CD4-positive, CD25-positive, alpha-beta regulatory T cell (primary cell): ENCODE measurements at regions not wholly inside any gene's neighbourhood (a gene's known extent, or its start where the extent isn't known, plus 50 kb on each side); places are given as distances from the start of the nearest gene placed in this dataset.

Source experiments
- ATAC-seq, 2 donors: fragments of 150-1000 bp; cut with Tn5 transposase; one replicate each; pipeline ENCODE4 v1.10.0; 2021; ENCODE audit warnings: low read depth in 2 of 2, moderate number of reproducible peaks in 2 of 2, moderate library complexity in 1 of 2
- DNase-seq, 3 donors: peaks; one replicate each; pipeline versions ENCODE4 v3.0.0 to v3.0.0-alpha.2; 2012 to 2022; ENCODE audit warnings: mixed read lengths in 1 of 3
- H3K27ac ChIP-seq: one replicate; pipeline ENCODE4 v1.7.0; 2013; ENCODE audit warnings: mild to moderate bottlenecking, low read length; ENCODE audit not compliant: insufficient read depth, poor library complexity, severe bottlenecking
- H3K27me3 ChIP-seq: one replicate; pipeline ENCODE4 v1.7.0; 2013; ENCODE audit warnings: low read length; ENCODE audit not compliant: control insufficient read depth, insufficient read depth
- H3K36me3 ChIP-seq: one replicate; pipeline ENCODE4 v1.7.0; 2013; ENCODE audit warnings: mild to moderate bottlenecking, low read length, moderate library complexity; ENCODE audit not compliant: control insufficient read depth, insufficient read depth
- H3K4me1 ChIP-seq: 2 replicates; pipeline ENCODE4 v1.7.0; 2013; ENCODE audit warnings: mild to moderate bottlenecking, low read length; ENCODE audit not compliant: insufficient read depth, control insufficient read depth, poor library complexity, severe bottlenecking
- H3K4me3 ChIP-seq: one replicate; pipeline ENCODE4 v1.7.0; 2013; ENCODE audit warnings: low read depth, mild to moderate bottlenecking, low read length, moderate library complexity
- H3K9me3 ChIP-seq, 2 experiments: 1 replicate in 1 of 2; 2 replicates in 1 of 2; pipeline ENCODE4 v1.7.0; 2013; ENCODE audit warnings: low read length in 2 of 2, mild to moderate bottlenecking in 1 of 2, moderate library complexity in 1 of 2; ENCODE audit not compliant: control insufficient read depth in 2 of 2
- H3K27ac Mint-ChIP-seq, 3 donors: one replicate each; pipeline ENCODE4 v1.8.0; 2020 to 2022; ENCODE audit warnings: mild to moderate bottlenecking in 3 of 3, mixed read lengths in 3 of 3, moderate library complexity in 2 of 3
- H3K27me3 Mint-ChIP-seq: one replicate; pipeline ENCODE4 v1.8.0; 2022; ENCODE audit warnings: mild to moderate bottlenecking, mixed read lengths
- H3K36me3 Mint-ChIP-seq: one replicate; pipeline ENCODE4 v1.8.0; 2020; ENCODE audit warnings: mixed read lengths
- H3K4me1 Mint-ChIP-seq, 4 donors: one replicate each; pipeline ENCODE4 v1.8.0; 2020 to 2022; ENCODE audit warnings: mixed read lengths in 4 of 4, mild to moderate bottlenecking in 1 of 4
- H3K4me3 Mint-ChIP-seq, 4 donors: one replicate each; pipeline ENCODE4 v1.8.0; 2020 to 2022; ENCODE audit warnings: mild to moderate bottlenecking in 4 of 4, mixed read lengths in 4 of 4, moderate library complexity in 3 of 4
- H3K9me3 Mint-ChIP-seq, 7 donors: one replicate each; pipeline ENCODE4 v1.8.0; 2020 to 2022; ENCODE audit warnings: mixed read lengths in 7 of 7, mild to moderate bottlenecking in 3 of 7, moderate library complexity in 2 of 7

DNA sequence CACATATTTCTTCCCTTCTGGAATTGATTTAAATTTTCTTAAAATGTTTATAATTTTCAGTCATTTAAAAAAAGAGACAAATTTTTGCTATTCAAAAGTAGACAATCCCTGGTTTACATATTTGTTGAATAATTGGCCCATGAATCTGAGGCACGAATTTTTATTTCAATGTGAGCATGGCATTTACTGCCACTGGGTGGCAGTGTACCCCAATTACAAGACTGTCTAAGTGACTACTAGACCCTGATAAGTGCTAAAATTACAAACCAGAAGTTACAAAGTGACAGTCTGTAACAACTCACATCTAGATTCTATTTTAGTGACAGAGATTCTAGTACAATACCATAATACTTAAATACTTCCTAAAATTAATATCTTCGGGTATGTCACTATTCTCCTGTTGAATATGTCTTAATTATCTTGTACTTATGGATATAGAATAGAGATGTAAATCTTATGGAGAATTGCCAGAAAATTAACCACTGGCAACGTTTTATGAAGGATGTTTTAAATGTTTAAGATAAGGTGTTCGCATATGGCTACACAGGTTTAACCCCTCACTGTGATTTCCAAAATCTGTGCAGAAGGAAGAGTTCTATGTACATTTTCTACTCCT lies 235.8 kb downstream of the MAP2K4 start:
- H3K27ac Mint-ChIP-seq, result no peak overlapping the region
- no peaks in the 10 kb centered on the region for H3K4me1 Mint-ChIP-seq
- H3K36me3 Mint-ChIP-seq, result no peaks in the 10 kb centered on the region
- H3K4me3 Mint-ChIP-seq, result no peak overlapping the region
- H3K4me1 ChIP-seq, result no peaks in the 10 kb centered on the region
- no peaks in the 10 kb centered on the region for H3K9me3 ChIP-seq
- DNase-seq, result peak in 1 of 3 donors; percentile 39
- peaks cover 0 to 2% (median 0%) of the 10 kb centered on the region in 7 donors for H3K9me3 Mint-ChIP-seq
- no peak for ATAC-seq
- no peak overlapping the region for H3K4me3 ChIP-seq
- no peak overlapping the region for H3K27ac ChIP-seq
- no peaks in the 10 kb centered on the region for H3K36me3 ChIP-seq
- H3K27me3 Mint-ChIP-seq, result peaks cover 5% of the 10 kb centered on the region
- no peaks in the 10 kb centered on the region for H3K27me3 ChIP-seq

- Histone ChIP-seq H3K27ac (no peak overlapping the region), H3K9me3 (no peaks in the 10 kb centered on the region), H3K4me1 (no peaks in the 10 kb centered on the region), H3K27me3 (no peaks in the 10 kb centered on the region), H3K36me3 (no peaks in the 10 kb centered on the region), H3K4me3 (no peak overlapping the region)
- Mint-ChIP-seq H3K27ac (no peak overlapping the region), H3K36me3 (no peaks in the 10 kb centered on the region), H3K4me1 (no peaks in the 10 kb centered on the region), H3K9me3 (peaks cover 0 to 4% (median 0%) of the 10 kb centered on the region in 7 donors), H3K4me3 (no peak overlapping the region), H3K27me3 (peaks cover 5% of the 10 kb centered on the region)
- DNase-seq, result no peak
- no peak for ATAC-seq
These were observed 236.5 kb downstream of the MAP2K4 start for GRCh38 chr17:12257176-12257575.

- no peaks in the 10 kb centered on the region for H3K4me1 Mint-ChIP-seq
- H3K27me3 ChIP-seq, result no peaks in the 10 kb centered on the region
- no peaks in the 10 kb centered on the region for H3K4me1 ChIP-seq
- peaks cover 0 to 5% (median 2%) of the 10 kb centered on the region in 7 donors for H3K9me3 Mint-ChIP-seq
- H3K27me3 Mint-ChIP-seq, result no peaks in the 10 kb centered on the region
- ATAC-seq (no peak), DNase-seq (no peak)
- H3K27ac Mint-ChIP-seq, result no peak overlapping the region
- no peak overlapping the region for H3K4me3 Mint-ChIP-seq
- H3K27ac ChIP-seq, result no peak overlapping the region
- no peaks in the 10 kb centered on the region for H3K9me3 ChIP-seq
- no peak overlapping the region for H3K4me3 ChIP-seq
- no peaks in the 10 kb centered on the region for H3K36me3 ChIP-seq
- H3K36me3 Mint-ChIP-seq, result no peaks in the 10 kb centered on the region
These were observed 240.7 kb downstream of the MAP2K4 start for GRCh38 chr17:12261354-12261753.

- Histone ChIP-seq H3K9me3 (peaks cover 0 to 2% of the 10 kb centered on the region in 2 experiments), H3K4me3 (no peak overlapping the region), H3K27me3 (no peaks in the 10 kb centered on the region), H3K36me3 (no peaks in the 10 kb centered on the region), H3K27ac (no peak overlapping the region), H3K4me1 (no peaks in the 10 kb centered on the region)
- no peak for DNase-seq
- no peak overlapping the region for H3K4me3 Mint-ChIP-seq
- H3K9me3 Mint-ChIP-seq, result peaks cover 0 to 13% (median 3%) of the 10 kb centered on the region in 7 donors
- no peaks in the 10 kb centered on the region for H3K36me3 Mint-ChIP-seq
- no peak for ATAC-seq
- no peak overlapping the region for H3K27ac Mint-ChIP-seq
- H3K4me1 Mint-ChIP-seq, result no peaks in the 10 kb centered on the region
- H3K27me3 Mint-ChIP-seq, result no peaks in the 10 kb centered on the region
These were observed 249.1 kb downstream of the MAP2K4 start for GRCh38 chr17:12269751-12270150.

DNA sequence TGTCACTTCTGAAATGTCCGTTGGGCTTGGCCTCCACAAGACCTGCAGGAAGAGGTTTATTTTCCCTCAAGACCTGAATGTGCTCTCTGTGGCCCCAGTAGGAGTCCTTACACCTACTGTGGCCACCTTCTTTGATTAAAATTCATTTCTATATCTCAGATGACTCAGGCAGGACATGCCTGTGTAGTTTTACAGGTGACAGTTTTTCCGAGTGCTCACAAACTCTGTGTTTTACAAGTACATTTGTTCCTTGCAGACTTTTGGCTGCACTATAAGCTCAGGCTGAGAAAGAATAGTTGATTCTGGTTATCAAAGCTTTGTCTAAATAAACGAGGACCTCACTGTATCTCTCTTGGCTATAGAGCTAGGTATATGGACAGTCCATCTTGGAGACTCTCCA lies 257.1 kb downstream of the MAP2K4 start:
- Mint-ChIP-seq H3K4me3 (no peak overlapping the region), H3K36me3 (no peaks in the 10 kb centered on the region), H3K9me3 (peaks cover 2 to 16% (median 4%) of the 10 kb centered on the region in 7 donors), H3K4me1 (no peaks in the 10 kb centered on the region), H3K27me3 (no peaks in the 10 kb centered on the region), H3K27ac (no peak overlapping the region)
- Histone ChIP-seq H3K4me1 (no peaks in the 10 kb centered on the region), H3K27me3 (no peaks in the 10 kb centered on the region), H3K27ac (no peak overlapping the region), H3K4me3 (no peak overlapping the region), H3K36me3 (no peaks in the 10 kb centered on the region), H3K9me3 (peaks cover 0 to 2% of the 10 kb centered on the region in 2 experiments)
- DNase-seq (no peak), ATAC-seq (no peak)

GRCh38 chr17:12282056-12282455 lies 261.4 kb downstream of the MAP2K4 start:
- Mint-ChIP-seq H3K4me3 (no peak overlapping the region), H3K36me3 (no peaks in the 10 kb centered on the region), H3K9me3 (peaks cover 0 to 6% (median 1%) of the 10 kb centered on the region in 7 donors), H3K27ac (no peak overlapping the region), H3K27me3 (no peaks in the 10 kb centered on the region), H3K4me1 (no peaks in the 10 kb centered on the region)
- Histone ChIP-seq H3K27ac (no peak overlapping the region), H3K36me3 (no peaks in the 10 kb centered on the region), H3K4me3 (no peak overlapping the region), H3K27me3 (no peaks in the 10 kb centered on the region), H3K4me1 (no peaks in the 10 kb centered on the region), H3K9me3 (no peaks in the 10 kb centered on the region)
- no peak for ATAC-seq
- no peak for DNase-seq

DNA sequence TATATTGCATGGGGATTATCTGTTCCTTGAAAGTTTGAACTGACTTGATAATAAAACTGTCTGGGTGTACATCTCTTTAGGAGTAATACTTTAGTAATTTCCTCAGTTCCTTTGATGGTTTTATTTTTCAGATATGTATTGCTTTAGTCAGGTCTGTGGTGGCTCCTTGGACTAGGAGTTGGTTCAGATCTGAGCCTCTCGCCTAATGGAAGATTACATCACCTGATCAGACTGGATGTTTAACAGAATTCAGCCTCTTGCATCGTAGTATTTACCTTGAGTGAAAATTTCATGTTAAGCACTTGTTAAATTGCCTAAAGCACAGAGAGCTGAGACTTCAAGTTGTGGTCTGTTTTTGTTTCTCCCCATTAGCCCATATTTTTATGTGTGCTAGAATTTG lies 267.3 kb downstream of the MAP2K4 start:
- H3K4me3 Mint-ChIP-seq, result no peak overlapping the region
- H3K9me3 Mint-ChIP-seq, result peaks cover 0 to 4% (median 2%) of the 10 kb centered on the region in 7 donors
- H3K4me1 ChIP-seq, result no peaks in the 10 kb centered on the region
- no peak for ATAC-seq
- DNase-seq, result no peak
- no peak overlapping the region for H3K27ac Mint-ChIP-seq
- H3K36me3 Mint-ChIP-seq, result no peaks in the 10 kb centered on the region
- H3K9me3 ChIP-seq, result peaks cover 0 to 4% of the 10 kb centered on the region in 2 experiments
- H3K27ac ChIP-seq, result no peak overlapping the region
- H3K27me3 ChIP-seq, result no peaks in the 10 kb centered on the region
- H3K36me3 ChIP-seq, result no peaks in the 10 kb centered on the region
- no peaks in the 10 kb centered on the region for H3K27me3 Mint-ChIP-seq
- no peaks in the 10 kb centered on the region for H3K4me1 Mint-ChIP-seq
- H3K4me3 ChIP-seq, result no peak overlapping the region

GRCh38 chr17:12290207-12290606 lies 269.5 kb downstream of the MAP2K4 start:
- H3K9me3 ChIP-seq, result peaks cover 0 to 4% of the 10 kb centered on the region in 2 experiments
- Mint-ChIP-seq H3K4me1 (no peaks in the 10 kb centered on the region), H3K36me3 (no peaks in the 10 kb centered on the region), H3K27me3 (peaks cover 5% of the 10 kb centered on the region), H3K9me3 (peaks cover 0 to 4% (median 2%) of the 10 kb centered on the region in 7 donors), H3K27ac (no peak overlapping the region), H3K4me3 (no peak overlapping the region)
- no peak for DNase-seq
- no peak overlapping the region for H3K27ac ChIP-seq
- no peaks in the 10 kb centered on the region for H3K27me3 ChIP-seq
- H3K36me3 ChIP-seq, result no peaks in the 10 kb centered on the region
- ATAC-seq, result no peak
- no peaks in the 10 kb centered on the region for H3K4me1 ChIP-seq
- no peak overlapping the region for H3K4me3 ChIP-seq
